HepG2 (cell line): ENCODE measurements at regions not wholly inside any gene's neighbourhood (a gene's known extent, or its start where the extent isn't known, plus 50 kb on each side); places are given as distances from the start of the nearest gene placed in this dataset.
A peak's percentile ranks its signal among the peaks of the same experiment; 100 is the strongest.

ENCODE experiments used
- ADNP ChIP-seq: sonication (generic); formaldehyde crosslinking; IDR thresholded peaks from 2 replicates; pipeline ENCODE4 v1.4.0; 2020; ENCODE audit warnings: missing genetic modification reagents
- ARNTL ChIP-seq: sonication (generic); formaldehyde crosslinking; IDR thresholded peaks from 2 replicates; pipeline ENCODE4 v1.4.0; 2020; ENCODE audit warnings: mild to moderate bottlenecking, missing genetic modification reagents
- FOXJ3 ChIP-seq: sonication (generic); formaldehyde crosslinking; IDR thresholded peaks from 2 replicates; pipeline ENCODE4 v1.4.0; 2020; ENCODE audit warnings: missing genetic modification reagents, mild to moderate bottlenecking, borderline replicate concordance
- FOXO1 ChIP-seq: sonication (generic); formaldehyde crosslinking; IDR thresholded peaks from 2 replicates; pipeline ENCODE4 v1.4.0; 2020; ENCODE audit warnings: missing genetic modification reagents
- ISX ChIP-seq: sonication (generic); formaldehyde crosslinking; conservative IDR thresholded peaks from 2 replicates; pipeline ENCODE4 v1.5.0; 2020; ENCODE audit warnings: missing genetic modification reagents
- JUN ChIP-seq: sonication (generic); formaldehyde crosslinking; IDR thresholded peaks from 2 replicates; pipeline ENCODE4 v1.4.0; 2020; ENCODE audit warnings: mild to moderate bottlenecking, missing genetic modification reagents
- KDM2A ChIP-seq: sonication (generic); formaldehyde crosslinking; IDR thresholded peaks from 2 replicates; pipeline ENCODE4 v1.4.0; 2020; ENCODE audit warnings: low read depth, missing genetic modification reagents, borderline replicate concordance
- MTF2 ChIP-seq: sonication (generic); formaldehyde crosslinking; IDR thresholded peaks from 2 replicates; pipeline ENCODE4 v1.5.0; 2020; ENCODE audit warnings: missing genetic modification reagents, borderline replicate concordance
- NFKBIZ ChIP-seq: IDR thresholded peaks from 2 replicates; pipeline ENCODE4 v1.6.1; 2018; ENCODE audit warnings: missing genetic modification reagents, missing compliant biosample characterization
- PRMT3 ChIP-seq: sonication (generic); formaldehyde crosslinking; IDR thresholded peaks from 2 replicates; pipeline ENCODE4 v1.8.1; 2022; ENCODE audit warnings: low read depth, mild to moderate bottlenecking, moderate library complexity, missing genetic modification reagents, borderline replicate concordance
- SAP130 ChIP-seq: IDR thresholded peaks from 2 replicates; pipeline ENCODE4 v1.6.1; 2016; ENCODE audit warnings: low read depth
- SP1 ChIP-seq, 2 experiments: fragments of 450-650 bp in 1 of 2; sonication (generic) in 1 of 2; formaldehyde crosslinking in 1 of 2; IDR thresholded peaks; 2 replicates each; pipeline versions ENCODE4 v1.4.0 to v1.6.1; 2016 to 2020; ENCODE audit warnings: missing genetic modification reagents in 1 of 2
- SPEN ChIP-seq: sonication (generic); formaldehyde crosslinking; IDR thresholded peaks from 2 replicates; pipeline ENCODE4 v1.5.1; 2020; ENCODE audit warnings: low read depth, mild to moderate bottlenecking, missing genetic modification reagents
- SSRP1 ChIP-seq: IDR thresholded peaks from 2 replicates; pipeline ENCODE4 v1.6.1; 2016; ENCODE audit warnings: control low read depth
- ZFY ChIP-seq: sonication (generic); formaldehyde crosslinking; IDR thresholded peaks from 2 replicates; pipeline ENCODE4 v1.4.0; 2020; ENCODE audit warnings: missing genetic modification reagents
- ZNF773 ChIP-seq: sonication (generic); formaldehyde crosslinking; IDR thresholded peaks from 2 replicates; pipeline ENCODE4 v1.4.0; 2020; ENCODE audit warnings: missing genetic modification reagents, borderline replicate concordance
- TF ChIP-seq, protein P1 (sequence below): sonication (generic); formaldehyde crosslinking; IDR thresholded peaks from 2 replicates; pipeline ENCODE4 v1.4.0; 2020; ENCODE audit warnings: missing genetic modification reagents
- TF ChIP-seq, protein P2 (sequence below): sonication (generic); formaldehyde crosslinking; IDR thresholded peaks from 2 replicates; pipeline ENCODE4 v1.4.0; 2020; ENCODE audit warnings: missing genetic modification reagents, borderline replicate concordance
- TF ChIP-seq, protein P3 (sequence below): sonication (generic); formaldehyde crosslinking; IDR thresholded peaks from 2 replicates; pipeline ENCODE4 v1.8.1; 2023; ENCODE audit warnings: mild to moderate bottlenecking, missing genetic modification reagents
- TF ChIP-seq, protein P4 (sequence below): sonication (generic); formaldehyde crosslinking; IDR thresholded peaks from 2 replicates; pipeline ENCODE4 v1.8.1; 2022; ENCODE audit warnings: low read depth, mild to moderate bottlenecking, missing genetic modification reagents

DNA sequence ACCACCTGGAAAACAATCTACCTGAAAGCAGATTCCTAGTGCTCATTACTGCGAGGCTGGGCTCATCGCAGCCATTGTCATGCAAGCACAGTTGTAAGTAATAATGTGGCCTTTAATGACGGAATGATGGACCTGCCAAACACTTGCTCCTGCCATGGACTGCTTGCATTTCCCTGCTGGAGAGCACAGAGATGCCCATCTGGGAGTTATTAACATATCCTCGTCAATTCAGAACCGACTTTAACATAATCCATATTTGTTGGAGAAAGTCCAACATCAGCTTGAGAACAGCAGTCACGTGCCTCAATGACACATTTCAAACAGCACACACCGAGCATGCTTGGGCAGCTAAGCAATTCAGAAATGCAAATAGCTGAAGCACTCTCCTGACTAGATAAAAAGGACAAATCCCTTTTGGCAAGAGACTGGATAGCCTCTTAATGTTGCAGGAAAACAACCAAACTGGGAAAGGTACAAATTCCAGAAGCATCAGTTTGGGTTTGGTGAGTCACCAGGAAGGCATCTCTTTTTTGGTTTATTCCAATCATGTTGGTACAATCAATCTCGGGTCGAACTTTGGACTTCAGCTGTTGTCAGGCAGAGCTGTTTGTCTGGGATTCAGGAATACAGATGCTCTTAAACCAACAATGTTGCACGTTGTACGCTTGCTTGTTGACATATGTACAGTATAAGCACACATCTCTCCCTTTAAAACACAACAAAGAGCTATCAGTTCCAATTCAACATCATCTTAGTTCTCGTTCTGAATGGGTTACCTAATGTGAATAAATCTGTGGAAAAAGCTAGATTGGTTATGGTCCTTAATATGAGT, 395.8 kb downstream of the LNPK start (continued):
- no peak for TF ChIP-seq ISX (CRISPR knock-in tag)
- no peak for TF ChIP-seq SP1 (IDR thresholded peaks at IDR 0.05)
- TF ChIP-seq SP1 (CRISPR knock-in tag; IDR thresholded peaks at IDR 0.05) = no peak
- TF ChIP-seq SSRP1 = peak; percentile 44; the same call in 1 of the 2 replicates
- TF ChIP-seq, protein P1, sequence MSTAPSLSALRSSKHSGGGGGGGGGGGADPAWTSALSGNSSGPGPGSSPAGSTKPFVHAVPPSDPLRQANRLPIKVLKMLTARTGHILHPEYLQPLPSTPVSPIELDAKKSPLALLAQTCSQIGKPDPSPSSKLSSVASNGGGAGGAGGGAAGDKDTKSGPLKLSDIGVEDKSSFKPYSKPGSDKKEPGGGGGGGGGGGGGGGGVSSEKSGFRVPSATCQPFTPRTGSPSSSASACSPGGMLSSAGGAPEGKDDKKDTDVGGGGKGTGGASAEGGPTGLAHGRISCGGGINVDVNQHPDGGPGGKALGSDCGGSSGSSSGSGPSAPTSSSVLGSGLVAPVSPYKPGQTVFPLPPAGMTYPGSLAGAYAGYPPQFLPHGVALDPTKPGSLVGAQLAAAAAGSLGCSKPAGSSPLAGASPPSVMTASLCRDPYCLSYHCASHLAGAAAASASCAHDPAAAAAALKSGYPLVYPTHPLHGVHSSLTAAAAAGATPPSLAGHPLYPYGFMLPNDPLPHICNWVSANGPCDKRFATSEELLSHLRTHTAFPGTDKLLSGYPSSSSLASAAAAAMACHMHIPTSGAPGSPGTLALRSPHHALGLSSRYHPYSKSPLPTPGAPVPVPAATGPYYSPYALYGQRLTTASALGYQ (CRISPR knock-in tag) = peak; percentile 84
- peak; percentile 98 for TF ChIP-seq JUN (CRISPR knock-in tag)
- peak; percentile 38; the same call in 1 of the 2 replicates for TF ChIP-seq MTF2 (CRISPR knock-in tag)
- TF ChIP-seq, protein P2, sequence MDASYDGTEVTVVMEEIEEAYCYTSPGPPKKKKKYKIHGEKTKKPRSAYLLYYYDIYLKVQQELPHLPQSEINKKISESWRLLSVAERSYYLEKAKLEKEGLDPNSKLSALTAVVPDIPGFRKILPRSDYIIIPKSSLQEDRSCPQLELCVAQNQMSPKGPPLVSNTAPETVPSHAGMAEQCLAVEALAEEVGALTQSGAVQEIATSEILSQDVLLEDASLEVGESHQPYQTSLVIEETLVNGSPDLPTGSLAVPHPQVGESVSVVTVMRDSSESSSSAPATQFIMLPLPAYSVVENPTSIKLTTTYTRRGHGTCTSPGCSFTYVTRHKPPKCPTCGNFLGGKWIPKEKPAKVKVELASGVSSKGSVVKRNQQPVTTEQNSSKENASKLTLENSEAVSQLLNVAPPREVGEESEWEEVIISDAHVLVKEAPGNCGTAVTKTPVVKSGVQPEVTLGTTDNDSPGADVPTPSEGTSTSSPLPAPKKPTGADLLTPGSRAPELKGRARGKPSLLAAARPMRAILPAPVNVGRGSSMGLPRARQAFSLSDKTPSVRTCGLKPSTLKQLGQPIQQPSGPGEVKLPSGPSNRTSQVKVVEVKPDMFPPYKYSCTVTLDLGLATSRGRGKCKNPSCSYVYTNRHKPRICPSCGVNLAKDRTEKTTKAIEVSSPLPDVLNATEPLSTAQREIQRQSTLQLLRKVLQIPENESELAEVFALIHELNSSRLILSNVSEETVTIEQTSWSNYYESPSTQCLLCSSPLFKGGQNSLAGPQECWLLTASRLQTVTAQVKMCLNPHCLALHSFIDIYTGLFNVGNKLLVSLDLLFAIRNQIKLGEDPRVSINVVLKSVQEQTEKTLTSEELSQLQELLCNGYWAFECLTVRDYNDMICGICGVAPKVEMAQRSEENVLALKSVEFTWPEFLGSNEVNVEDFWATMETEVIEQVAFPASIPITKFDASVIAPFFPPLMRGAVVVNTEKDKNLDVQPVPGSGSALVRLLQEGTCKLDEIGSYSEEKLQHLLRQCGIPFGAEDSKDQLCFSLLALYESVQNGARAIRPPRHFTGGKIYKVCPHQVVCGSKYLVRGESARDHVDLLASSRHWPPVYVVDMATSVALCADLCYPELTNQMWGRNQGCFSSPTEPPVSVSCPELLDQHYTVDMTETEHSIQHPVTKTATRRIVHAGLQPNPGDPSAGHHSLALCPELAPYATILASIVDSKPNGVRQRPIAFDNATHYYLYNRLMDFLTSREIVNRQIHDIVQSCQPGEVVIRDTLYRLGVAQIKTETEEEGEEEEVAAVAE (CRISPR knock-in tag) = 0 out of 2 replicates have a peak, but pooled peaks have one; percentile 71
- peak; percentile 48; the same call in 1 of the 2 replicates for TF ChIP-seq SPEN (CRISPR knock-in tag)
- TF ChIP-seq ADNP = no peak
- TF ChIP-seq ARNTL = peak; percentile 89
- TF ChIP-seq ZNF773 (CRISPR knock-in tag) = no peak
- TF ChIP-seq FOXJ3 (CRISPR knock-in tag) = peak; percentile 97
- TF ChIP-seq NFKBIZ = 0 out of 2 replicates have a peak, but pooled peaks have one; percentile 82
- TF ChIP-seq, protein P3, sequence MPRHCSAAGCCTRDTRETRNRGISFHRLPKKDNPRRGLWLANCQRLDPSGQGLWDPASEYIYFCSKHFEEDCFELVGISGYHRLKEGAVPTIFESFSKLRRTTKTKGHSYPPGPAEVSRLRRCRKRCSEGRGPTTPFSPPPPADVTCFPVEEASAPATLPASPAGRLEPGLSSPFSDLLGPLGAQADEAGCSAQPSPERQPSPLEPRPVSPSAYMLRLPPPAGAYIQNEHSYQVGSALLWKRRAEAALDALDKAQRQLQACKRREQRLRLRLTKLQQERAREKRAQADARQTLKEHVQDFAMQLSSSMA (CRISPR knock-in tag) = no peak
- peak; percentile 87 for TF ChIP-seq SAP130 (CRISPR knock-in tag)
- 0 out of 2 replicates have a peak, but pooled peaks have one; percentile 67 for TF ChIP-seq PRMT3 (CRISPR knock-in tag)
- peak; percentile 99 for TF ChIP-seq FOXO1 (CRISPR knock-in tag)
- TF ChIP-seq, protein P4, sequence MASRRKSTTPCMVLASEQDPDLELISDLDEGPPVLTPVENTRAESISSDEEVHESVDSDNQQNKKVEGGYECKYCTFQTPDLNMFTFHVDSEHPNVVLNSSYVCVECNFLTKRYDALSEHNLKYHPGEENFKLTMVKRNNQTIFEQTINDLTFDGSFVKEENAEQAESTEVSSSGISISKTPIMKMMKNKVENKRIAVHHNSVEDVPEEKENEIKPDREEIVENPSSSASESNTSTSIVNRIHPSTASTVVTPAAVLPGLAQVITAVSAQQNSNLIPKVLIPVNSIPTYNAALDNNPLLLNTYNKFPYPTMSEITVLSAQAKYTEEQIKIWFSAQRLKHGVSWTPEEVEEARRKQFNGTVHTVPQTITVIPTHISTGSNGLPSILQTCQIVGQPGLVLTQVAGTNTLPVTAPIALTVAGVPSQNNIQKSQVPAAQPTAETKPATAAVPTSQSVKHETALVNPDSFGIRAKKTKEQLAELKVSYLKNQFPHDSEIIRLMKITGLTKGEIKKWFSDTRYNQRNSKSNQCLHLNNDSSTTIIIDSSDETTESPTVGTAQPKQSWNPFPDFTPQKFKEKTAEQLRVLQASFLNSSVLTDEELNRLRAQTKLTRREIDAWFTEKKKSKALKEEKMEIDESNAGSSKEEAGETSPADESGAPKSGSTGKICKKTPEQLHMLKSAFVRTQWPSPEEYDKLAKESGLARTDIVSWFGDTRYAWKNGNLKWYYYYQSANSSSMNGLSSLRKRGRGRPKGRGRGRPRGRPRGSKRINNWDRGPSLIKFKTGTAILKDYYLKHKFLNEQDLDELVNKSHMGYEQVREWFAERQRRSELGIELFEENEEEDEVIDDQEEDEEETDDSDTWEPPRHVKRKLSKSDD (CRISPR knock-in tag) = peak; percentile 59; the same call in 1 of the 2 replicates
- no peak for TF ChIP-seq KDM2A (CRISPR knock-in tag)
- TF ChIP-seq ZFY (CRISPR knock-in tag) = no peak
